GM23338 (cell line): ENCODE measurements at regions not wholly inside any gene's neighbourhood (a gene's known extent, or its start where the extent isn't known, plus 50 kb on each side); places are given as distances from the start of the nearest gene placed in this dataset.

Experiments
- ATAC-seq: fragments of 200-7000 bp; cut with Tn5 transposase; 3 replicates; pipeline ENCODE4 v1.9.1; 2020
- DNase-seq: peaks from one replicate; pipeline ENCODE4 v3.0.0-alpha.2; 2015; ENCODE audit warnings: low spot score
- H2AFZ ChIP-seq: fragments of 200-600 bp; sonication (generic); 2 replicates; pipeline ENCODE4 v1.8.0; 2016; ENCODE audit warnings: antibody characterized with exemption, mild to moderate bottlenecking, moderate library complexity
- H3F3A ChIP-seq: fragments of 200-600 bp; sonication (generic); replicated peaks from 2 replicates; pipeline ENCODE4 v1.8.0; 2017; ENCODE audit warnings: antibody characterized with exemption, mixed run types, low read depth
- H3K27ac ChIP-seq: fragments of 200-600 bp; sonication (generic); 2 replicates; pipeline ENCODE4 v1.6.1; 2016; ENCODE audit warnings: low read depth
- H3K27me3 ChIP-seq: fragments of 200-600 bp; sonication (generic); 2 replicates; pipeline ENCODE4 v1.8.0; 2016; ENCODE audit warnings: mild to moderate bottlenecking, mixed run types, moderate library complexity; ENCODE audit not compliant: insufficient read depth
- H3K36me3 ChIP-seq: fragments of 200-600 bp; sonication (generic); 2 replicates; pipeline ENCODE4 v1.8.0; 2016; ENCODE audit warnings: mild to moderate bottlenecking; ENCODE audit not compliant: insufficient read depth
- H3K4me1 ChIP-seq: fragments of 200-600 bp; sonication (generic); 2 replicates; pipeline ENCODE4 v1.8.0; 2016; ENCODE audit warnings: mild to moderate bottlenecking, moderate library complexity; ENCODE audit not compliant: insufficient read depth
- H3K4me2 ChIP-seq: fragments of 200-600 bp; sonication (generic); 2 replicates; pipeline ENCODE4 v1.7.1; 2017; ENCODE audit warnings: mixed run types
- H3K4me3 ChIP-seq: fragments of 200-600 bp; sonication (generic); 2 replicates; pipeline ENCODE4 v1.6.1; 2016; ENCODE audit warnings: mixed run types
- H3K79me2 ChIP-seq: fragments of 200-600 bp; sonication (generic); replicated peaks from 2 replicates; pipeline ENCODE4 v1.8.0; 2017; ENCODE audit warnings: mild to moderate bottlenecking; ENCODE audit not compliant: insufficient read depth
- H3K9me2 ChIP-seq: fragments of 200-600 bp; sonication (generic); 2 replicates; pipeline ENCODE4 v1.8.0; 2017; ENCODE audit not compliant: insufficient read depth
- H4K20me1 ChIP-seq: fragments of 200-600 bp; sonication (generic); replicated peaks from 2 replicates; pipeline ENCODE4 v1.8.0; 2017; ENCODE audit warnings: mild to moderate bottlenecking; ENCODE audit not compliant: insufficient read depth
- H3K27ac Mint-ChIP-seq: 2 replicates; pipeline ENCODE4 v1.8.0; 2020; ENCODE audit warnings: inconsistent platforms, mild to moderate bottlenecking, moderate library complexity, mixed read lengths
- H3K27me3 Mint-ChIP-seq: 3 replicates; pipeline ENCODE4 v1.8.0; 2022; ENCODE audit warnings: low read depth, mild to moderate bottlenecking, moderate library complexity, mixed read lengths, inconsistent platforms; ENCODE audit not compliant: insufficient read depth, poor library complexity
- H3K36me3 Mint-ChIP-seq: 3 replicates; pipeline ENCODE4 v1.8.0; 2021; ENCODE audit warnings: low read depth, mild to moderate bottlenecking, inconsistent platforms, moderate library complexity, mixed read lengths
- H3K4me1 Mint-ChIP-seq: 3 replicates; pipeline ENCODE4 v1.8.0; 2020; ENCODE audit warnings: mild to moderate bottlenecking, inconsistent platforms, mixed read lengths
- H3K4me3 Mint-ChIP-seq: 3 replicates; pipeline ENCODE4 v1.8.0; 2021; ENCODE audit warnings: moderate library complexity, mild to moderate bottlenecking, inconsistent platforms, mixed read lengths
- H3K9me3 Mint-ChIP-seq: 3 replicates; pipeline ENCODE4 v1.8.0; 2020; ENCODE audit warnings: moderate library complexity, mild to moderate bottlenecking, inconsistent platforms, mixed read lengths
- CTCF ChIP-seq, 2 experiments: fragments of 200-600 bp in 1 of 2; sonication (generic) in 1 of 2; conservative IDR thresholded peaks; 2 replicates each; pipeline versions ENCODE4 v1.5.1 to v1.6.1; 2016 to 2017; ENCODE audit warnings: antibody characterized with exemption in 2 of 2, low read depth in 2 of 2, mild to moderate bottlenecking in 2 of 2, moderate library complexity in 1 of 2
- ETS1 ChIP-seq: IDR thresholded peaks from 2 replicates; pipeline ENCODE4 v1.6.1; 2016; ENCODE audit warnings: antibody characterized with exemption
- EZH2 ChIP-seq: fragments of 200-600 bp; sonication (generic); IDR thresholded peaks from one replicate; pipeline ENCODE4 v1.8.0; 2017; ENCODE audit warnings: antibody characterized with exemption, mild to moderate bottlenecking, low read depth; ENCODE audit not compliant: unreplicated experiment
- EZH2phosphoT487 ChIP-seq: fragments of 200-600 bp; sonication (generic); IDR thresholded peaks from one replicate; pipeline ENCODE4 v1.8.1; 2018; ENCODE audit warnings: antibody characterized with exemption; ENCODE audit not compliant: unreplicated experiment
- POLR2AphosphoS5 ChIP-seq: IDR thresholded peaks from 2 replicates; pipeline ENCODE4 v1.6.1; 2016; ENCODE audit warnings: antibody characterized with exemption, low read depth
- REST ChIP-seq: IDR thresholded peaks from one replicate; pipeline ENCODE4 v1.6.1; 2018; ENCODE audit warnings: antibody characterized with exemption; ENCODE audit not compliant: unreplicated experiment
- ZNF114 ChIP-seq: fragments of 250-450 bp; sonication (Bioruptor Pico); IDR thresholded peaks from 2 replicates; pipeline ENCODE4 v1.5.0; 2020; ENCODE audit warnings: mild to moderate bottlenecking, moderate library complexity
- ZNF331 ChIP-seq: fragments of 250-450 bp; sonication (Bioruptor Pico); IDR thresholded peaks from 2 replicates; pipeline ENCODE4 v1.5.0; 2020; ENCODE audit warnings: low read depth, mild to moderate bottlenecking, moderate library complexity

- TF ChIP-seq EZH2: no peak
- TF ChIP-seq CTCF (conservative IDR thresholded peaks at IDR 0.05; ENCODE audit: low read depth in 2 of 2): no peak
- no peak for TF ChIP-seq POLR2AphosphoS5
- TF ChIP-seq ETS1: no peak
Observed at GRCh38 chr7:96927131-96927530, 78.2 kb upstream of the DLX6 start (continued).

- H3K4me2 ChIP-seq: no peak overlapping the region
- no peak overlapping the region for H3K4me3 ChIP-seq
- no peak overlapping the region for H3K27ac ChIP-seq
- ATAC-seq: no peak
- H3K4me3 Mint-ChIP-seq: no peak overlapping the region
- H3K27ac Mint-ChIP-seq: no peak overlapping the region
- H4K20me1 ChIP-seq: no peaks in the 10 kb centered on the region
- H3K4me1 Mint-ChIP-seq: no peaks in the 10 kb centered on the region
- H3F3A ChIP-seq: no peaks in the 10 kb centered on the region
- H3K36me3 ChIP-seq: no peaks in the 10 kb centered on the region
- H3K79me2 ChIP-seq: no peaks in the 10 kb centered on the region
- H3K9me2 ChIP-seq: no peaks in the 10 kb centered on the region; the same call in 1 of the 2 replicates
- H3K27me3 Mint-ChIP-seq: no peaks in the 10 kb centered on the region
- no peak overlapping the region for H2AFZ ChIP-seq
- DNase-seq: no peak
- no peaks in the 10 kb centered on the region for H3K9me3 Mint-ChIP-seq
- H3K4me1 ChIP-seq: no peaks in the 10 kb centered on the region
- H3K36me3 Mint-ChIP-seq: no peaks in the 10 kb centered on the region
- H3K27me3 ChIP-seq: no peaks in the 10 kb centered on the region
- TF ChIP-seq ZNF114 (no peak), ZNF331 (CRISPR knock-in tag) (no peak), EZH2phosphoT487 (no peak), ETS1 (no peak), REST (no peak), CTCF (conservative IDR thresholded peaks at IDR 0.05; ENCODE audit: low read depth in 2 of 2) (no peak)
Observed at GRCh38 chr7:96928965-96929364, 76.4 kb upstream of the DLX6 start.
